ENCODE measurements at regions not wholly inside any gene's neighbourhood (a gene's known extent, or its start where the extent isn't known, plus 50 kb on each side); places are given as distances from the start of the nearest gene placed in this dataset.

DNA sequence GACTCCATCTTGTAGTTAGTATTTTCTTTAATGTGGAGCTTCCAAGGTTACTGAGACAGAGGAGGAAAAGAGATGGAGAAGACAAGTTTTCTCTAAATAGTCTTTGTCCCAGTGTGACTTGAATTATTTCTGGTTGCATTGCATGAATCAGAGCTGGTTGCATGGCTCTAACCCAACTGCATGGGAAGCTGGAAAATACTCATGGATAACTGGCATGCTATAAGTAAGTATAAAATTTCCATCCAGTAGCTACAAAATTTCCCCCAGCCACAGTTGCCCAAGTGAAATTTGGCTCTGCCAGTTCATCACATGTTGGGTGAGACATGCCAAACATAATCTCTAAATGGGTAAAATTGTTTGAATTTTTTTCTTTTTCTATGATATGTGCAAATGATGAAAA lies 1161.5 kb downstream of the CDH11 start:
- Histone ChIP-seq H3K9me3 (no peaks in the 10 kb centered on the region), H3K4me3 (no peak overlapping the region), H3K4me1 (no peaks in the 10 kb centered on the region), H3K27me3 (no peaks in the 10 kb centered on the region), H3K36me3 (no peaks in the 10 kb centered on the region), H3K27ac (no peak overlapping the region)
- intact Hi-C loops (cut with DNase I; ENCODE audit: low total_unique reads), result no loop called here
- DNase-seq, result no peak
- TF ChIP-seq, protein P1, sequence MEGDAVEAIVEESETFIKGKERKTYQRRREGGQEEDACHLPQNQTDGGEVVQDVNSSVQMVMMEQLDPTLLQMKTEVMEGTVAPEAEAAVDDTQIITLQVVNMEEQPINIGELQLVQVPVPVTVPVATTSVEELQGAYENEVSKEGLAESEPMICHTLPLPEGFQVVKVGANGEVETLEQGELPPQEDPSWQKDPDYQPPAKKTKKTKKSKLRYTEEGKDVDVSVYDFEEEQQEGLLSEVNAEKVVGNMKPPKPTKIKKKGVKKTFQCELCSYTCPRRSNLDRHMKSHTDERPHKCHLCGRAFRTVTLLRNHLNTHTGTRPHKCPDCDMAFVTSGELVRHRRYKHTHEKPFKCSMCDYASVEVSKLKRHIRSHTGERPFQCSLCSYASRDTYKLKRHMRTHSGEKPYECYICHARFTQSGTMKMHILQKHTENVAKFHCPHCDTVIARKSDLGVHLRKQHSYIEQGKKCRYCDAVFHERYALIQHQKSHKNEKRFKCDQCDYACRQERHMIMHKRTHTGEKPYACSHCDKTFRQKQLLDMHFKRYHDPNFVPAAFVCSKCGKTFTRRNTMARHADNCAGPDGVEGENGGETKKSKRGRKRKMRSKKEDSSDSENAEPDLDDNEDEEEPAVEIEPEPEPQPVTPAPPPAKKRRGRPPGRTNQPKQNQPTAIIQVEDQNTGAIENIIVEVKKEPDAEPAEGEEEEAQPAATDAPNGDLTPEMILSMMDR (IDR thresholded peaks at IDR 0.05), result no peak
- TF ChIP-seq POLR2A (IDR thresholded peaks at IDR 0.05), result no peak

DNA sequence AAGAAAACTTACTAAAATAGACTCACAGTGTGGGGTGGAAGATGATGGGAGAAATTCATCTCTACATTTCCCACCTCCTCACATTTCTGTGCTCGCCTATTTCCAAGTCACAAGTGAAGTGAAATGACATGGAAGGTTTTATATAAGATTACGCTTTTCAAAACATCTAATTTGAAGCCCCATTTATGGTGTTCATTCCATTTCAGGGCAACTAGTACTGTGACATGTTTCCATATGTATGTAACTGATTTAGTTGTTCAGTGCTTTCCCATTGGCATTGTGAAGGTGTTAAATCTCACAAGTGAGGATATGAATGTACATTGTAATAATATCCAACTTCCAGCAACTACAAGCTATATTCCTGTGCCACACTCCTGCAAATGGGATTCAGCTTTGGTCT lies 1174.8 kb downstream of the CDH11 start:
- intact Hi-C loops (cut with DNase I; ENCODE audit: low total_unique reads), result no loop called here
- no peaks in the 10 kb centered on the region for H3K36me3 ChIP-seq
- DNase-seq, result no peak
- no peaks in the 10 kb centered on the region for H3K9me3 ChIP-seq
- TF ChIP-seq, protein P1 (IDR thresholded peaks at IDR 0.05), result no peak
- TF ChIP-seq POLR2A (IDR thresholded peaks at IDR 0.05), result no peak
- no peaks in the 10 kb centered on the region for H3K4me1 ChIP-seq
- H3K27ac ChIP-seq, result no peak overlapping the region
- no peak overlapping the region for H3K4me3 ChIP-seq
- H3K27me3 ChIP-seq, result no peaks in the 10 kb centered on the region

DNA sequence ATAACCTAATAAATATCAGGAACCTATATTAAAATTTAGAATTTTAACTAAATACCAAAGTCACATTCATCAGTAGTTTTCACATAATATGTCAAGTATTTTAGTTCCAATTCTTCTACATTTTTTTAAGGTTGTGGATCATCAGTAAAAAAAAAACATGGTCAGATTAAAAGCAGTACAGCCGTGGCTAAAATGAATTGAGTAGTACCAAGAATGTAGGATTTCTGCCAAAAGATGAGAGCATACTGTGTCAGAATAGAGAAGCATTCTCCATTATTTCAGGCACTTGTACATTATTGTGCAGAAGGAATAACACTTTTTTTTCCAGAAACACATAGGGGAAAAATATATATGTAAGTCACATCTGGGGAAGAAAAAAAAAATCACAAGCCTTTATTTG lies 1176.1 kb downstream of the CDH11 start:
- no peak for TF ChIP-seq POLR2A (IDR thresholded peaks at IDR 0.05)
- TF ChIP-seq, protein P1 (IDR thresholded peaks at IDR 0.05), result no peak
- no peak overlapping the region for H3K27ac ChIP-seq
- H3K9me3 ChIP-seq, result no peaks in the 10 kb centered on the region
- intact Hi-C loops (cut with DNase I; ENCODE audit: low total_unique reads), result no loop called here
- no peaks in the 10 kb centered on the region for H3K27me3 ChIP-seq
- no peaks in the 10 kb centered on the region for H3K36me3 ChIP-seq
- H3K4me3 ChIP-seq, result no peak overlapping the region
- no peaks in the 10 kb centered on the region for H3K4me1 ChIP-seq
- no peak for DNase-seq

DNA sequence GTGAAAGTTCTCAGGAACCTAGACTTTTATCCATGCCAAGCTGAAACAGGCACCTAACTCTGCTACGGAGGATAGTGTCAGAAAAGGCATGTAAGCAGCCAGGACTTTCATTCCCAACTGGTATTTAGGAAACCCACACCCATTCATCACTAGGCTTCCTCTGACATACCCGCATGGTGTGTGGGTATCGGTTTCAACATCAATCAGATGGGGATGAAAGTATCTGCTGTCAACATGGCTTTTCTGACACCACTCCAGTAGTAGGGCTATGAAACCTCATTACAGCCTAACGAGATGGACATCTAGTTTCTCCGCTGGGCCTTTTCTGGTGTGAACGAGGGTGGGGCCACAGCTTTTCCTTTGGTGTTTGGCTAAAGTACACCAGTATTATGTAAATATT lies 1178.3 kb downstream of the CDH11 start:
- Histone ChIP-seq H3K4me3 (no peak overlapping the region), H3K27me3 (no peaks in the 10 kb centered on the region), H3K27ac (no peak overlapping the region), H3K36me3 (no peaks in the 10 kb centered on the region), H3K9me3 (no peaks in the 10 kb centered on the region), H3K4me1 (no peaks in the 10 kb centered on the region)
- no peak for TF ChIP-seq POLR2A (IDR thresholded peaks at IDR 0.05)
- TF ChIP-seq, protein P1 (IDR thresholded peaks at IDR 0.05), result no peak
- intact Hi-C loops (cut with DNase I; ENCODE audit: low total_unique reads), result no loop called here
- no peak for DNase-seq

DNA sequence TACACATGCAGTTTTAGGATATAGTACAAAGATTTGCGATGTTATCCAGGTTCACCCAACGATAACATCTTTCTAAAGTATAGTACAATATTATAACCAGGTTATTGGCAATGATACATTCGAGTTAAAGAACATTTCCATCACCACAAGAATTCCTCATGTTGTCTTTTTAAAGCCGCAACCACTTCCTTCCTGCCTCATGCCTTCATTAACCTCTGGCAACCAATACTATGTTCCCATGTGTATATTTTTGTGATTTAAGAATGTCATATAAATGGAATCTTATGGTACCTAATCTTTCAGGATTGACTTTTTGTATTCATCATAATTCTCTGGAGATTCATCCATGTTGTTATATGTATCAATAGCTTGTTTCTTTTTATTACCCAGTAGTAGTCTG lies 1183.2 kb downstream of the CDH11 start:
- TF ChIP-seq POLR2A (IDR thresholded peaks at IDR 0.05), result no peak
- TF ChIP-seq, protein P1 (IDR thresholded peaks at IDR 0.05), result no peak
- intact Hi-C loops (cut with DNase I; ENCODE audit: low total_unique reads), result no loop called here
- Histone ChIP-seq H3K9me3 (no peaks in the 10 kb centered on the region), H3K4me1 (no peaks in the 10 kb centered on the region), H3K4me3 (no peak overlapping the region), H3K27me3 (no peaks in the 10 kb centered on the region), H3K27ac (no peak overlapping the region), H3K36me3 (no peaks in the 10 kb centered on the region)
- no peak for DNase-seq

All from uterus (tissue), 3 donors.